ENCODE measurements at regions not wholly inside any gene's neighbourhood (a gene's known extent, or its start where the extent isn't known, plus 50 kb on each side); places are given as distances from the start of the nearest gene placed in this dataset.

DNA sequence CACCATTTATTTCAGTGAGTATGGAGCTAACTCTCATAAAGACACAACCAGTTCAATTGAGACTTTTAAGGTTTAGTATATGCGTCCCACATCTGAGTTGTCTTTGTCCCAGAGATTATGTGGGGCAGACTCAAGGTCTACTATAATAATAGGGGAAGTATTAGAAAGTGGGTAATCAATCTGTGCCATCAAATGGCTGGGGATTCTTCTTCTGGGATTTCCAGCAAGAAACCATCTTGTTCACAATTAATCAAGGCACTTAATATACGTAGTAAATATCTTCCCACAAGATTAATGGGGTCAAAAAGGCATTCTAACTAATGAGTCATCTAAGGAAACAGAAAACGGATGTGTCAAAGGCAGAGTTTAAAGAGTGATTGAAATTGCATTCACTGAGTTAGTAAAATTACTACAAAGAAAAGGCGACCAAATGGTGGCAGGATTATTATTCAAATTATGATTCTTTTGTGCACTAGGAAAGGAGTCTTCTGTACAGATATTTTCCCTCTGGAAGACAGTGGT, 179.8 kb upstream of the REG3G start:
- no peak overlapping the region for H3K27ac ChIP-seq (ENCODE audit: low read length)
- no peaks in the 10 kb centered on the region for H3K36me3 Mint-ChIP-seq
- peaks cover 15 to 24% of the 10 kb centered on the region in 2 donors for H3K9me3 Mint-ChIP-seq
- ATAC-seq (no peak), DNase-seq (no peak)
- H3K27ac Mint-ChIP-seq: no peak overlapping the region
- intact Hi-C loops (cut with micrococcal nuclease): no loop called here
- peaks cover 4% of the 10 kb centered on the region for H3K9me3 ChIP-seq (ENCODE audit: control insufficient read depth, insufficient read depth, low read length)
- TF ChIP-seq, protein P1, sequence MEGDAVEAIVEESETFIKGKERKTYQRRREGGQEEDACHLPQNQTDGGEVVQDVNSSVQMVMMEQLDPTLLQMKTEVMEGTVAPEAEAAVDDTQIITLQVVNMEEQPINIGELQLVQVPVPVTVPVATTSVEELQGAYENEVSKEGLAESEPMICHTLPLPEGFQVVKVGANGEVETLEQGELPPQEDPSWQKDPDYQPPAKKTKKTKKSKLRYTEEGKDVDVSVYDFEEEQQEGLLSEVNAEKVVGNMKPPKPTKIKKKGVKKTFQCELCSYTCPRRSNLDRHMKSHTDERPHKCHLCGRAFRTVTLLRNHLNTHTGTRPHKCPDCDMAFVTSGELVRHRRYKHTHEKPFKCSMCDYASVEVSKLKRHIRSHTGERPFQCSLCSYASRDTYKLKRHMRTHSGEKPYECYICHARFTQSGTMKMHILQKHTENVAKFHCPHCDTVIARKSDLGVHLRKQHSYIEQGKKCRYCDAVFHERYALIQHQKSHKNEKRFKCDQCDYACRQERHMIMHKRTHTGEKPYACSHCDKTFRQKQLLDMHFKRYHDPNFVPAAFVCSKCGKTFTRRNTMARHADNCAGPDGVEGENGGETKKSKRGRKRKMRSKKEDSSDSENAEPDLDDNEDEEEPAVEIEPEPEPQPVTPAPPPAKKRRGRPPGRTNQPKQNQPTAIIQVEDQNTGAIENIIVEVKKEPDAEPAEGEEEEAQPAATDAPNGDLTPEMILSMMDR (IDR thresholded peaks at IDR 0.05): no peak
- no peak overlapping the region for H3K4me3 Mint-ChIP-seq
- no peaks in the 10 kb centered on the region for H3K27me3 ChIP-seq (ENCODE audit: control insufficient read depth, insufficient read depth, low read length)
- no peaks in the 10 kb centered on the region for H3K4me1 ChIP-seq (ENCODE audit: control insufficient read depth, insufficient read depth, low read length)
- no peak overlapping the region for H3K4me3 ChIP-seq (ENCODE audit: low read length)
- H3K27me3 Mint-ChIP-seq (ENCODE audit: low read depth in 2 of 2): no peaks in the 10 kb centered on the region
- no peaks in the 10 kb centered on the region for H3K4me1 Mint-ChIP-seq
- WGBS (ENCODE audit: insufficient coverage): 42% methylated on average over 4 of the region's 4 CpGs
- H3K36me3 ChIP-seq (ENCODE audit: control insufficient read depth, insufficient read depth, low read length): no peaks in the 10 kb centered on the region

DNA sequence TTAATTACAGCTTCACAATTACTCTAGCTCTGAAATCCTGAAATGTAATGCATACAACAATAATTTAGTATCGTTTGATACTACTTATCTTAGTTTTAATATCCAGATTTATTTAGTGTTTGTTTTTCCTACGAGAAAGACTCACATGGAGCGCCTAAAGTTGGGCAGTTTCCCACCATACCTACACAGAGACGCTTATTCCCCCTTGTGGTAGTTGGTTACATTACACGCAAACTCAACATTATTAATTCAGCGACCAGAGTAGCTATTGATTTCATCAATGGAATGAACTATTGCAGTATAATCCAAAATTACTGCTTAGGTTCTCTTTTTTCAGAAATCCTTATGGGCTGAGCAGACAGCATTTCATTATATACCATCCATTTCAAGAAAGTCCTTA, 164.0 kb upstream of the REG3G start:
- Mint-ChIP-seq H3K27me3 (ENCODE audit: low read depth in 2 of 2) (no peaks in the 10 kb centered on the region), H3K9me3 (peaks cover 8 to 18% of the 10 kb centered on the region in 2 donors), H3K36me3 (no peaks in the 10 kb centered on the region), H3K4me3 (no peak overlapping the region), H3K27ac (no peak overlapping the region), H3K4me1 (no peaks in the 10 kb centered on the region)
- H3K4me3 ChIP-seq (ENCODE audit: low read length): no peak overlapping the region
- H3K4me1 ChIP-seq (ENCODE audit: control insufficient read depth, insufficient read depth, low read length): no peaks in the 10 kb centered on the region
- no peaks in the 10 kb centered on the region for H3K27me3 ChIP-seq (ENCODE audit: control insufficient read depth, insufficient read depth, low read length)
- intact Hi-C loops (cut with micrococcal nuclease): no loop called here
- DNase-seq: no peak
- no peak for ATAC-seq
- WGBS (ENCODE audit: insufficient coverage): 50% methylated on average over 4 of the region's 6 CpGs
- H3K9me3 ChIP-seq (ENCODE audit: control insufficient read depth, insufficient read depth, low read length): peaks cover 3% of the 10 kb centered on the region
- no peaks in the 10 kb centered on the region for H3K36me3 ChIP-seq (ENCODE audit: control insufficient read depth, insufficient read depth, low read length)
- TF ChIP-seq, protein P1 (IDR thresholded peaks at IDR 0.05): no peak
- H3K27ac ChIP-seq (ENCODE audit: low read length): no peak overlapping the region

DNA sequence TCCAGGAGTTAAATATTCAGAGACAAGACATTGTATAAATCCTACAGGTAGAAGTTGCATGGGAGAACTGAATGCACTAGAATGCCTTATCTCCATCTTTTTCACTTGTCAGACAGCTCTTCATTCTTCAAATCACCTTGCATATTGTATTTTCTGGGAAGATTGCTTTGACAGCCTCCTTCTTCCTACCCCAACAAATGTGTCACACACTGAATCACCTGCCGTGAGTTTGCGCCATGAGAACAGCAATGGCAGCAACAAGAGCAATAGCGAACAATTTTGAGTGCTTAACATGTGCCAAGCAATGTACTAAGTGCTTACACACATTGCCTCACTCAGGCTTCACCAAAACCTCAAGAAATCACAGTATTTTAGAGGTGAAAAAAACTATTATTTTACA, 161.3 kb upstream of the REG3G start:
- Mint-ChIP-seq H3K27me3 (ENCODE audit: low read depth in 2 of 2) (no peaks in the 10 kb centered on the region), H3K36me3 (peaks cover 4% of the 10 kb centered on the region), H3K27ac (no peak overlapping the region), H3K4me3 (no peak overlapping the region), H3K4me1 (no peaks in the 10 kb centered on the region), H3K9me3 (peaks cover 9 to 15% of the 10 kb centered on the region in 2 donors)
- no peaks in the 10 kb centered on the region for H3K36me3 ChIP-seq (ENCODE audit: control insufficient read depth, insufficient read depth, low read length)
- no peaks in the 10 kb centered on the region for H3K4me1 ChIP-seq (ENCODE audit: control insufficient read depth, insufficient read depth, low read length)
- intact Hi-C loops (cut with micrococcal nuclease): no loop called here
- 88% methylated on average over 3 of the region's 3 CpGs for WGBS (ENCODE audit: insufficient coverage)
- no peak overlapping the region for H3K27ac ChIP-seq (ENCODE audit: low read length)
- DNase-seq (no peak), ATAC-seq (no peak)
- peaks cover 3% of the 10 kb centered on the region for H3K9me3 ChIP-seq (ENCODE audit: control insufficient read depth, insufficient read depth, low read length)
- H3K27me3 ChIP-seq (ENCODE audit: control insufficient read depth, insufficient read depth, low read length): no peaks in the 10 kb centered on the region
- TF ChIP-seq, protein P1 (IDR thresholded peaks at IDR 0.05): no peak
- no peak overlapping the region for H3K4me3 ChIP-seq (ENCODE audit: low read length)

DNA sequence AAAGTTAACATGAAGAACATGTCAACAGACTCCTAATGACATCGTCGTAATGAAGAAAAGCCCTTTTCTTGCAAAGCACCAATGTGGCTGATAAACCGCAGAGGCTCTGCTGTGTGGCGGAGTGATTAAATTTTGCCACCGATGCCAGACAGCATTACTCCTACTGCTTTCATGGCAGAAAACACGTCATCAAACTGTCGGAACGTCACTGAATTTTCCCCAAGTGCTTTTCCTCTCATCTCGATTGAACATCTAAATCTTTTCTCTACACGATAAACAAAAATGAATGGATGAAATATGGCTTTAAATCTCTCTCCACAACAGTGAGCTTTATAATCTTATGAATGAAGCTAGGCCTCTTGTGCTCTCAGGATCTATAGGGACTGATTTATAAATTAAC, 159.8 kb upstream of the REG3G start:
- WGBS (ENCODE audit: insufficient coverage): 96% methylated on average over 10 of the region's 10 CpGs
- no peak for ATAC-seq
- TF ChIP-seq, protein P1 (IDR thresholded peaks at IDR 0.05): no peak
- no peak for DNase-seq
- H3K27me3 ChIP-seq (ENCODE audit: control insufficient read depth, insufficient read depth, low read length): no peaks in the 10 kb centered on the region
- H3K4me1 ChIP-seq (ENCODE audit: control insufficient read depth, insufficient read depth, low read length): no peaks in the 10 kb centered on the region
- Mint-ChIP-seq H3K27ac (no peak overlapping the region), H3K4me3 (no peak overlapping the region), H3K36me3 (peaks cover 4% of the 10 kb centered on the region), H3K9me3 (peaks cover 9 to 17% of the 10 kb centered on the region in 2 donors), H3K27me3 (ENCODE audit: low read depth in 2 of 2) (no peaks in the 10 kb centered on the region), H3K4me1 (no peaks in the 10 kb centered on the region)
- intact Hi-C loops (cut with micrococcal nuclease): no loop called here
- H3K27ac ChIP-seq (ENCODE audit: low read length): no peak overlapping the region
- no peak overlapping the region for H3K4me3 ChIP-seq (ENCODE audit: low read length)
- no peaks in the 10 kb centered on the region for H3K36me3 ChIP-seq (ENCODE audit: control insufficient read depth, insufficient read depth, low read length)
- H3K9me3 ChIP-seq (ENCODE audit: control insufficient read depth, insufficient read depth, low read length): peaks cover 3% of the 10 kb centered on the region

Measured in natural killer cell (primary cell).